CD4-positive, alpha-beta memory T cell (primary cell): ENCODE measurements at regions not wholly inside any gene's neighbourhood (a gene's known extent, or its start where the extent isn't known, plus 50 kb on each side); places are given as distances from the start of the nearest gene placed in this dataset.

Experiments used
- CTCF ChIA-PET: fragments of 350-600 bp; sonication (Branson Sonifier 250); formaldehyde crosslinking; loops from one replicate; lab custom pipeline; 2021; ENCODE audit warnings: inconsistent platforms; ENCODE audit not compliant: partially characterized antibody; lab: Charles Lee
- POLR2A ChIA-PET: fragments of 350-600 bp; sonication (Branson Sonifier 250); formaldehyde crosslinking; loops from one replicate; lab custom pipeline; 2021; ENCODE audit not compliant: partially characterized antibody; lab: Charles Lee
- DNase-seq, 5 donors: peaks; one replicate each; pipeline versions ENCODE4 v3.0.0 to v3.0.0-alpha.2; 2020 to 2022; ENCODE audit warnings: mixed read lengths in 1 of 5
- H3K27ac ChIP-seq: one replicate; pipeline ENCODE4 v1.7.0; 2013; ENCODE audit warnings: low read depth, low read length
- H3K27me3 ChIP-seq: 2 replicates; pipeline ENCODE4 v1.7.0; 2013; ENCODE audit warnings: mild to moderate bottlenecking, low read length, moderate library complexity; ENCODE audit not compliant: insufficient read depth
- H3K36me3 ChIP-seq: 2 replicates; pipeline ENCODE4 v1.7.0; 2013; ENCODE audit warnings: mild to moderate bottlenecking, low read length, moderate library complexity; ENCODE audit not compliant: insufficient read depth
- H3K4me1 ChIP-seq: 2 replicates; pipeline ENCODE4 v1.7.0; 2013; ENCODE audit warnings: mild to moderate bottlenecking, low read length, moderate library complexity; ENCODE audit not compliant: insufficient read depth
- H3K4me3 ChIP-seq, 2 donors: one replicate each; pipeline ENCODE4 v1.7.0; 2013; ENCODE audit warnings: low read length in 2 of 2, mild to moderate bottlenecking in 1 of 2
- H3K9me3 ChIP-seq, 2 donors: one replicate each; pipeline ENCODE4 v1.7.0; 2013; ENCODE audit warnings: low read length in 2 of 2, control low read depth in 1 of 2; ENCODE audit not compliant: control insufficient read depth in 1 of 2
- H3K27ac Mint-ChIP-seq, 7 donors: one replicate each; pipeline ENCODE4 v1.8.0; 2020 to 2021; ENCODE audit warnings: mixed read lengths in 7 of 7, mild to moderate bottlenecking in 6 of 7, inconsistent platforms in 3 of 7, moderate library complexity in 3 of 7
- H3K27me3 Mint-ChIP-seq, 2 donors: one replicate each; pipeline ENCODE4 v1.8.0; 2020 to 2021; ENCODE audit warnings: mixed read lengths in 2 of 2
- H3K36me3 Mint-ChIP-seq, 2 donors: one replicate each; pipeline ENCODE4 v1.8.0; 2020 to 2021; ENCODE audit warnings: mixed read lengths in 2 of 2, inconsistent platforms in 1 of 2, mild to moderate bottlenecking in 1 of 2
- H3K4me1 Mint-ChIP-seq, 4 donors: one replicate each; pipeline ENCODE4 v1.8.0; 2020 to 2021; ENCODE audit warnings: mixed read lengths in 4 of 4, mild to moderate bottlenecking in 1 of 4
- H3K4me3 Mint-ChIP-seq, 8 donors: one replicate each; pipeline ENCODE4 v1.8.0; 2020 to 2021; ENCODE audit warnings: mixed read lengths in 8 of 8, mild to moderate bottlenecking in 7 of 8, moderate library complexity in 6 of 8, inconsistent platforms in 3 of 8
- H3K9me3 Mint-ChIP-seq, 8 donors: one replicate each; pipeline ENCODE4 v1.8.0; 2020 to 2021; ENCODE audit warnings: mixed read lengths in 8 of 8, mild to moderate bottlenecking in 5 of 8, inconsistent platforms in 3 of 8, moderate library complexity in 1 of 8
- intact Hi-C: fragments of 100-400 bp; cut with micrococcal nuclease; formaldehyde crosslinking; loops from one replicate; pipeline ENCODE4 v1.15.1; 2023

DNA sequence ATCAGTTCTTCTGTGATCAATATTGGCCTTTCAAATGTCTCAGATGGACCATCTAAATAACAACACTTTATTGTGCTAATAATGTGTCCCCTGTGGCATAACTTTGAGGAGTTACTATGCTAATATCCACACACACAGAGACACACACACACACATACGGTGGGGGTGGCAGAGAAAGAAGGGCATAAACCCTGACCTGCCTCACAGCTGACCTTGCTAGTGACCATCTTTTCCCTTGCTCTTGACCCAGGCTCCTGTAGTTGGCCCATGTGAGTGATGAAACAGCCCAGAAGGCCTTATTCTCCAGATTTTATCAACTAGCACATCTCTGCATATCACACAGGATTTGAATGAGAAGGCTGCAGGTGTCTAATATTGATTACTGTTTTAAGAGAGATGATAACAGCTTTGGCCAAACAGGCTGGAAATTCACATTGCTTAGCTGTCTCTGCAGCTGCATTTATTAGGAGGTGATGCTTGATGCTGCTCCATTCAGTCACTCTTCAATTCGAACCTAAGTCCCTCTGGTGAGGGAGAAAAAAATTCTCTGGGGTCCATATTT lies 176.4 kb downstream of the ACTR3 start:
- Histone ChIP-seq H3K4me3 (no peak overlapping the region), H3K36me3 (no peaks in the 10 kb centered on the region), H3K27ac (no peak overlapping the region), H3K9me3 (no peaks in the 10 kb centered on the region), H3K4me1 (no peaks in the 10 kb centered on the region), H3K27me3 (no peaks in the 10 kb centered on the region)
- intact Hi-C loops: no loop called here
- peaks cover 0 to 2% (median 0%) of the 10 kb centered on the region in 8 donors for H3K9me3 Mint-ChIP-seq
- no peaks in the 10 kb centered on the region for H3K36me3 Mint-ChIP-seq
- peaks cover 12 to 14% of the 10 kb centered on the region in 2 donors for H3K27me3 Mint-ChIP-seq
- H3K4me1 Mint-ChIP-seq: no peaks in the 10 kb centered on the region
- ChIA-PET POLR2A (no interaction called here), CTCF (no interaction called here)
- H3K27ac Mint-ChIP-seq: no peak overlapping the region
- no peak for DNase-seq
- no peak overlapping the region for H3K4me3 Mint-ChIP-seq

DNA sequence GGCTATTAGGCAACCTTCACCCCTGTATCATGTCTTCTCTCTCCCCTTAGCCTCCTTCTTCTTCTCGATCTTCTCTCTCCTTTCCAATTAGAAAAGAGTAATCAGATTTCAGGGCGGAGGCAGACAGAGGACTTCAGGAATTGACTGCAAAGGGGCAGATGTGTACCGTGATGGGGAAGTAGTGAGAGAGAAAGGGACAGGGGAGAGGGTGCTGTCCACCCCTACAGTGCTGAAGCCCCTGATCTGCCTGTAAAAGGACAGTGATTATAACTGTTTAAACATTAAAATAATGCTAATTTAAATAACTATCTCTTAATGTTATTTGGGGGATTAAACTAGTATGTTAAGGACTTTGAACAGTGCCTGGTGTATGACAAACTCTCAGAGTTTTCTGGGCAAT lies 178.5 kb downstream of the ACTR3 start:
- Mint-ChIP-seq H3K4me3 (no peak overlapping the region), H3K9me3 (peaks cover 0 to 2% (median 0%) of the 10 kb centered on the region in 8 donors), H3K27me3 (peaks cover 13 to 24% of the 10 kb centered on the region in 2 donors), H3K4me1 (no peaks in the 10 kb centered on the region), H3K36me3 (no peaks in the 10 kb centered on the region), H3K27ac (no peak overlapping the region)
- H3K9me3 ChIP-seq: no peaks in the 10 kb centered on the region
- no peaks in the 10 kb centered on the region for H3K4me1 ChIP-seq
- CTCF ChIA-PET: interaction anchor here (1.1 kb wide), 1 partner anchor 12 kb away, joined by 3 read pairs; no protein-coding TSS in a partner anchor
- H3K27me3 ChIP-seq: no peaks in the 10 kb centered on the region
- H3K36me3 ChIP-seq: no peaks in the 10 kb centered on the region
- H3K4me3 ChIP-seq: no peak overlapping the region
- no peak for DNase-seq
- POLR2A ChIA-PET: no interaction called here
- intact Hi-C loops: no loop called here
- H3K27ac ChIP-seq: no peak overlapping the region

DNA sequence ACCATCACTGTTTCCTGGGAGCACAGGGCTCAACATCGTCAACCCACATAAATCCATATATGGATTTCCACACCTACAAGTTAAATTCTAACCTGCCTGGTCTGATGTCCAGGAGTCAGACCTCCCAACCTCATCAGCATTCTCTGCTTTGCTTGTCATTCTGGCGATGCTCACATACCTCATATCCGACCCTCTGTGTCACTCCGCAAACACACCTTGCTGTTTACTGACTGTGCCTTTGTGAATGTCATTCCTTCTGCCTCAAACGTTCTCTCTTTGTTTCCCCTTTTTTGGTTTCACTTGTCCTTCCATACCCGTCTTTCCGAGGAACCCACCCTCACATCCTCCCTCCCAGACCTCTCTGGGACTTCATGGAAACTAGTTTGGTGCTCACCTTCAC lies 187.1 kb downstream of the ACTR3 start:
- Mint-ChIP-seq H3K27ac (peak overlapping the region in 1 of 7 donors; percentile 23), H3K4me3 (no peak overlapping the region), H3K27me3 (peaks cover 9 to 20% of the 10 kb centered on the region in 2 donors), H3K9me3 (peaks cover 0 to 4% (median under 1%) of the 10 kb centered on the region in 8 donors), H3K4me1 (no peaks in the 10 kb centered on the region), H3K36me3 (no peaks in the 10 kb centered on the region)
- ChIA-PET POLR2A (no interaction called here), CTCF (no interaction called here)
- intact Hi-C loops: no loop called here
- no peak overlapping the region for H3K4me3 ChIP-seq
- H3K36me3 ChIP-seq: no peaks in the 10 kb centered on the region
- H3K9me3 ChIP-seq: no peaks in the 10 kb centered on the region
- no peaks in the 10 kb centered on the region for H3K4me1 ChIP-seq
- no peak for DNase-seq
- H3K27me3 ChIP-seq: no peaks in the 10 kb centered on the region
- no peak overlapping the region for H3K27ac ChIP-seq

DNA sequence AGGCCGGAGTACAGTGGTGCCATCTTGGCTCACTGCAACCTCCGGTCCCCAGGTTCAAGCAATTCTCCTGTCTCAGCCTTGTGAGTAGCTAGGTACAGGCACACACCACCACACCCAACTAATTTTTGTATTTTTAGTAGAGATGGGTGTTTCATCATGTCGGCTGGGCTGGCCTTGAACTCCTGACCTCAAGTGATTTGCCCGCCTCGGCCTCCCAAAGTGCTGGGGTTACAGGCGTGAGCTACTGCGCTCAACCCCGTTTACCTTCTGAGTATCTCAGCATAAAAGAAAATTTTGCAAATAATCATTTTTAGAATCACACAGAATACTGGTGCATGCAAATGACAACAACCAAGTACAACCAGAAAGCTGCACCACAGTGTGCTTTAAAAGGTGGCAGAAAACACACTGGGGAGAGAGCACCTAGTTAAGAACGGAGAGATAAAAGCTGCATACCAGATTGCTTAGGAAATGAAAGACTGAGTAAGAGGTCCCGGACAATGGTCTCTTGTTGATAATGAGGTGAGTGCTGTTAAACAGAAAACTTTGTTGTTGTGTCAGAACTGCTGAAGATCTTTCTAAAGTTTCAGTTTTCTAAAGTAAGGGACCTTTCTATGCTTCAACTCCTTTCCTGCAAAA lies 189.6 kb downstream of the ACTR3 start:
- Histone ChIP-seq H3K4me3 (no peak overlapping the region), H3K27me3 (no peaks in the 10 kb centered on the region), H3K27ac (no peak overlapping the region), H3K4me1 (no peaks in the 10 kb centered on the region), H3K36me3 (no peaks in the 10 kb centered on the region), H3K9me3 (no peaks in the 10 kb centered on the region)
- Mint-ChIP-seq H3K4me1 (no peaks in the 10 kb centered on the region), H3K36me3 (no peaks in the 10 kb centered on the region), H3K9me3 (peaks cover 0 to 6% (median 2%) of the 10 kb centered on the region in 8 donors), H3K27me3 (peaks cover 7 to 8% of the 10 kb centered on the region in 2 donors), H3K27ac (no peak overlapping the region), H3K4me3 (no peak overlapping the region)
- POLR2A ChIA-PET: no interaction called here
- intact Hi-C loops: no loop called here
- CTCF ChIA-PET: no interaction called here
- no peak for DNase-seq

DNA sequence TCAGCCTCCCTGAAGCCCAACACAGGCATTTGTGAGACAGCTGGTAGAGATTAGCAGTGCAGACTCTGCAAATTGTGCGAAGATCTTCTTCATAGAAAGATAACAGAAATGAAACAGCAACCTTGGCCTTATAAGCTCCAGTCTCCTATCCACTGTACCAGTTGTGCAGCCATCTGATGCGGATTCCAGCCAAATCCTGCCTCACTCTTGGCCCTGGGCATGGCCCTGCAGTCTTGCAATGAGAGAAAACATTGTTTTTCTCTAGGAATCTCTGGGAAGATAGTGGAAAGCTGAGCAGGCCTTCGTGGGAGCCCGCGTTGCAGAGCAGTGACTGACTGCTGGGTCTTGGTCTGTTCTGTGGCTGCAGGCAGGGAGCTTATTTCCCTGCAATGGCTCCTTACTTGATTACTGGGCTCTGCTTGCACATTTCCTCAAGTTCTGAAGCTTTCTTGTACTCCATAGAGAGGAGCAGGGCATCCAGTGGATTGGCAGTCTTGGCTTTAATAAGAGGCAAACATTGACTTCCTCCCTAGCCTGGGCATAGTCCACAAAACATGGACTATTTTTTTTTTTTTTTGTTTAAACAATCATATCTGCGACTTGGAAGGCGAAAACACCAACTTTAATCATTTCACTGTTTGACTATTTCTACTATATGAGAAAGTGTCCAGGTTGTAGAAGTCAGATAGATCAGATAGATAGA lies 193.0 kb downstream of the ACTR3 start:
- H3K4me3 Mint-ChIP-seq: no peak overlapping the region
- POLR2A ChIA-PET: no interaction called here
- no peaks in the 10 kb centered on the region for H3K4me1 ChIP-seq
- H3K36me3 Mint-ChIP-seq: no peaks in the 10 kb centered on the region
- H3K4me3 ChIP-seq: no peak overlapping the region
- no peaks in the 10 kb centered on the region for H3K4me1 Mint-ChIP-seq
- intact Hi-C loops: no loop called here
- no peaks in the 10 kb centered on the region for H3K9me3 ChIP-seq
- CTCF ChIA-PET: no interaction called here
- peaks cover 3 to 7% of the 10 kb centered on the region in 2 donors for H3K27me3 Mint-ChIP-seq
- no peak overlapping the region for H3K27ac ChIP-seq
- no peak overlapping the region for H3K27ac Mint-ChIP-seq
- no peak for DNase-seq
- no peaks in the 10 kb centered on the region for H3K36me3 ChIP-seq
- no peaks in the 10 kb centered on the region for H3K27me3 ChIP-seq
- peaks cover 0 to 8% (median 2%) of the 10 kb centered on the region in 8 donors for H3K9me3 Mint-ChIP-seq

DNA sequence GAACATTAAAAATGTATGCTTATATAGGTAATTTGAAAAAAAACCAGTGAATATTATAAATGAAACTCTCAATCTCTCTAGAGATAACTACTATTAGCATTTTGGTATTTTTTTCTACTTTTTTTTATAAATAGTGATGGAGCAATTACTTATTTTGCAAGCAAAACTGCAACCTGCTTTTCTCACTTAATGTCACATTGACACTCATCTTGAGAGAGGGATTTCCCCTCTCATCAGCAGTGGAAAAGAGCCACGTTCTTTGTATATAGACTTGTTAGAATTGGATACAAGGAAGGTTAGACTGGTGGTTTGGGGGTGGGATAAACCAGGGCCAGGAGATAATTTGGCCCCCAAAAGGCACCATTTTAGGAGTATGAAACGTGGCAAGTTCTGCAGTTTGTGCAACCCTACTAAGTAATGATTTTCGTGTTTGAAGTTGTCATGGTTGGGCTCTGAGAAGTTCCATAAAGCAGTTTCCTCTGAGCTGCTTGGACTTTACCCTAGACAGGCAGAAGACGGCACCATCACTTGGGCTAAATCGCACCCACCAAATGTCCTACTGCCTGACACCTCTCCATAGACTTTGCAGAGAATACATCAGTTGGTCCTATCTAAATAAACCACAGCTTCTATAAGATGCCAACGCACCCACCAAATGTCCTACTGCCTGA lies 194.0 kb downstream of the ACTR3 start:
- CTCF ChIA-PET: no interaction called here

DNA sequence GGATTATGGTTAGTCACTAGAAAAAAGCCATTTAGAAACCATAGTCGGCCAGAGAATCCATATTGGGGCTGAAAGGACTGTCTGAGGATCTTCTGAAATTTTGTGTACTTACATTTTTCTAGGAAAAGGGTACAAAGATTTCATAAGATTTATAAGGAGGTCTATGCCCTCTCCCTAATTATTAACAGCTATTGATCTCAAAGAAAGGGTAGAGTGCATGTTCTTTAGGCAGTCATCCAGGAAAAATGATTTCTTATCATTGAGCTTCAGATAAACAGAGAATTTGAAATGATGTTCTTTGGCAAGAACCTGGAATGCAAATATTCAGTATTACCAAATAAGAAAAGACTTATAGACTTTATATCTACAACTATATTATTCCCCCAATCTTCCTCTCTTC lies 195.3 kb downstream of the ACTR3 start:
- H3K27me3 Mint-ChIP-seq: peaks cover 3 to 9% of the 10 kb centered on the region in 2 donors
- H3K36me3 Mint-ChIP-seq: no peaks in the 10 kb centered on the region
- no peaks in the 10 kb centered on the region for H3K4me1 Mint-ChIP-seq
- H3K27me3 ChIP-seq: no peaks in the 10 kb centered on the region
- H3K27ac ChIP-seq: no peak overlapping the region
- DNase-seq: no peak
- no peaks in the 10 kb centered on the region for H3K4me1 ChIP-seq
- H3K4me3 Mint-ChIP-seq: no peak overlapping the region
- H3K9me3 Mint-ChIP-seq: peaks cover 0 to 8% (median 2%) of the 10 kb centered on the region in 8 donors
- H3K36me3 ChIP-seq: no peaks in the 10 kb centered on the region
- H3K4me3 ChIP-seq: no peak overlapping the region
- CTCF ChIA-PET: no interaction called here
- POLR2A ChIA-PET: no interaction called here
- no peak overlapping the region for H3K27ac Mint-ChIP-seq
- no peaks in the 10 kb centered on the region for H3K9me3 ChIP-seq
- intact Hi-C loops: no loop called here

More for the DNA sequence above, 194.0 kb downstream of the ACTR3 start:
- Mint-ChIP-seq H3K27me3 (peaks cover 3 to 7% of the 10 kb centered on the region in 2 donors), H3K36me3 (no peaks in the 10 kb centered on the region), H3K4me1 (no peaks in the 10 kb centered on the region), H3K4me3 (no peak overlapping the region), H3K9me3 (peaks cover 0 to 8% (median 2%) of the 10 kb centered on the region in 8 donors), H3K27ac (no peak overlapping the region)
- intact Hi-C loops: no loop called here
- H3K27ac ChIP-seq: no peak overlapping the region
- POLR2A ChIA-PET: no interaction called here
- no peaks in the 10 kb centered on the region for H3K9me3 ChIP-seq
- no peak overlapping the region for H3K4me3 ChIP-seq
- H3K27me3 ChIP-seq: no peaks in the 10 kb centered on the region
- DNase-seq: no peak
- H3K4me1 ChIP-seq: no peaks in the 10 kb centered on the region
- no peaks in the 10 kb centered on the region for H3K36me3 ChIP-seq
